ENCODE measurements at regions not wholly inside any gene's neighbourhood (a gene's known extent, or its start where the extent isn't known, plus 50 kb on each side); places are given as distances from the start of the nearest gene placed in this dataset.

- Mint-ChIP-seq H3K27me3 (ENCODE audit: low read depth) (no peaks in the 10 kb centered on the region), H3K27ac (ENCODE audit: unreplicated experiment) (no peak overlapping the region)
- no peak for TF ChIP-seq CTCF (IDR thresholded peaks at IDR 0.05)
Observed at GRCh38 chr3:30333143-30333542, 273.3 kb upstream of the TGFBR2 start.

GRCh38 chr3:30333903-30334302 is 272.5 kb upstream of the TGFBR2 start:
- peaks cover 25% of the 10 kb centered on the region for H3K4me1 Mint-ChIP-seq (ENCODE audit: low read depth)
- no peak for TF ChIP-seq CTCF (IDR thresholded peaks at IDR 0.05)
- no peak overlapping the region for H3K4me3 Mint-ChIP-seq (ENCODE audit: unreplicated experiment)
- H3K27ac Mint-ChIP-seq (ENCODE audit: unreplicated experiment): no peak overlapping the region
- no peak for DNase-seq (ENCODE audit: low spot score)
- no peaks in the 10 kb centered on the region for H3K27me3 Mint-ChIP-seq (ENCODE audit: low read depth)
- H3K9me3 Mint-ChIP-seq (ENCODE audit: low read depth): peaks cover 5% of the 10 kb centered on the region
- H3K36me3 Mint-ChIP-seq (ENCODE audit: low read depth): no peaks in the 10 kb centered on the region

More at GRCh38 chr3:30333143-30333542, 273.3 kb upstream of the TGFBR2 start:
- peaks cover 25% of the 10 kb centered on the region for H3K4me1 Mint-ChIP-seq (ENCODE audit: low read depth)
- no peaks in the 10 kb centered on the region for H3K36me3 Mint-ChIP-seq (ENCODE audit: low read depth)
- no peak for DNase-seq (ENCODE audit: low spot score)
- H3K4me3 Mint-ChIP-seq (ENCODE audit: unreplicated experiment): no peak overlapping the region
- H3K9me3 Mint-ChIP-seq (ENCODE audit: low read depth): peaks cover 5% of the 10 kb centered on the region

GRCh38 chr3:30340500-30340899 is 265.9 kb upstream of the TGFBR2 start:
- Mint-ChIP-seq H3K27ac (ENCODE audit: unreplicated experiment) (no peak overlapping the region), H3K36me3 (ENCODE audit: low read depth) (no peaks in the 10 kb centered on the region), H3K4me1 (ENCODE audit: low read depth) (peaks cover 32% of the 10 kb centered on the region), H3K27me3 (ENCODE audit: low read depth) (no peaks in the 10 kb centered on the region), H3K9me3 (ENCODE audit: low read depth) (peaks cover 5% of the 10 kb centered on the region), H3K4me3 (ENCODE audit: unreplicated experiment) (no peak overlapping the region)
- no peak for TF ChIP-seq CTCF (IDR thresholded peaks at IDR 0.05)
- no peak for DNase-seq (ENCODE audit: low spot score)

- DNase-seq (ENCODE audit: low spot score): no peak
- no peak overlapping the region for H3K27ac Mint-ChIP-seq (ENCODE audit: unreplicated experiment)
- TF ChIP-seq CTCF (IDR thresholded peaks at IDR 0.05): no peak
- no peaks in the 10 kb centered on the region for H3K36me3 Mint-ChIP-seq (ENCODE audit: low read depth)
- H3K27me3 Mint-ChIP-seq (ENCODE audit: low read depth): no peaks in the 10 kb centered on the region
- H3K4me1 Mint-ChIP-seq (ENCODE audit: low read depth): peaks cover 38% of the 10 kb centered on the region
- H3K9me3 Mint-ChIP-seq (ENCODE audit: low read depth): peaks cover 5% of the 10 kb centered on the region
- H3K4me3 Mint-ChIP-seq (ENCODE audit: unreplicated experiment): no peak overlapping the region
Observed at GRCh38 chr3:30341079-30341478, 265.3 kb upstream of the TGFBR2 start.

- no peak overlapping the region for H3K4me3 Mint-ChIP-seq (ENCODE audit: unreplicated experiment)
- no peak for DNase-seq (ENCODE audit: low spot score)
- H3K36me3 Mint-ChIP-seq (ENCODE audit: low read depth): no peaks in the 10 kb centered on the region
- no peak for TF ChIP-seq CTCF (IDR thresholded peaks at IDR 0.05)
- peaks cover 5% of the 10 kb centered on the region for H3K9me3 Mint-ChIP-seq (ENCODE audit: low read depth)
- H3K4me1 Mint-ChIP-seq (ENCODE audit: low read depth): peaks cover 44% of the 10 kb centered on the region
- H3K27me3 Mint-ChIP-seq (ENCODE audit: low read depth): no peaks in the 10 kb centered on the region
- peak overlapping the region; percentile 73 for H3K27ac Mint-ChIP-seq (ENCODE audit: unreplicated experiment)
Observed at GRCh38 chr3:30341851-30342250, 264.6 kb upstream of the TGFBR2 start.
